ENCODE measurements at regions not wholly inside any gene's neighbourhood (a gene's known extent, or its start where the extent isn't known, plus 50 kb on each side); places are given as distances from the start of the nearest gene placed in this dataset.
"Not testable (repeated sequence)": the region's sequence is repeated elsewhere in the genome, so short reads cannot be mapped to it uniquely, and the experiment has no call there.

- no peak for DNase-seq
Observed at GRCh38 chr5:15383469-15383868, 116.5 kb upstream of the FBXL7 start.

DNA sequence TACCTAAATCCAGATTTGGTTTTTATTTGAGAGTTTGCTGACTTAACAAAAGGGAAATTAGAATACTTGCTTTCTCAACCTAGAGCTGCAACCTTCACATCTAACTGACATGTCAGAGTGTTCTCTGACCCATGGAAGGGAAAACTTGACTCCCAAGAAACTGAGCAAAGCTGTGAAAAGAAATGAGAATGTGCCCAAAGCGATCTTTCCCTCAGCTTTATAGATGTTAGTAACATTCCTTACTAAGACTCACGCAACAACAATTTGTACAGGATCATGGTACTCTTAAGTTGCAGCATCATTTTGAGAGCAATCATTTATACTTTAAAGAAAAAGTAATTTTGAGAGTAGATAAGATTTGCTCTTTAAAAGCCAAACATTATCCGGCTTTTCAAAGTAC lies 117.0 kb upstream of the FBXL7 start:
- DNase-seq = no peak

GRCh38 chr5:15377573-15378340 lies 122.2 kb upstream of the FBXL7 start:
- DNase-seq = no peak

GRCh38 chr5:15376803-15377202 lies 123.2 kb upstream of the FBXL7 start:
- no peak for DNase-seq

- DNase-seq = no peak
Observed at GRCh38 chr5:15376088-15376487, 123.9 kb upstream of the FBXL7 start.

GRCh38 chr5:15375559-15375958 lies 124.4 kb upstream of the FBXL7 start:
- no peak for DNase-seq

- no peak for DNase-seq
Observed at GRCh38 chr5:15374886-15375285, 125.1 kb upstream of the FBXL7 start.

GRCh38 chr5:15373151-15373550 lies 126.8 kb upstream of the FBXL7 start:
- no peak for DNase-seq

GRCh38 chr5:15371184-15371583 lies 128.8 kb upstream of the FBXL7 start:
- no peak for DNase-seq

GRCh38 chr5:15368835-15369234 lies 131.1 kb upstream of the FBXL7 start:
- no peak for DNase-seq

DNA sequence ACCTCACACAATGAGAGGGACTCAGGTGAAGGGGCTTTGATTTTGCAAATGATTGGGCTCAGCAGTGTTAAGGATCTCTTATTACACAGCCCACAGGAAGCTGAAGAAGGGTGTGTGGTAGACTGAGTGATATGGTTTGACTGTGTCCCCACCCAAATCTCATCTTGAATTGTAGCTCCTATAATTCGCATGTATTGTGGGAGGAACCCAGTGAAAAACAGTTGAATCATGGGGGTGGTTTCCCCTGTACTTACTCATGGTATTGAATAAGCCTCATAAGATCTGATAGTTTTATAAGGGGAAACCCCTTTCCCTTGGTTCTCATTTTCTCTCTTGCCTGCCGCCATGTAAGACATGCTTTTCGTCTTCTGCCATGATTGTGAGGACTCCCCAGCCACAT lies 132.5 kb upstream of the FBXL7 start:
- DNase-seq = no peak

DNA sequence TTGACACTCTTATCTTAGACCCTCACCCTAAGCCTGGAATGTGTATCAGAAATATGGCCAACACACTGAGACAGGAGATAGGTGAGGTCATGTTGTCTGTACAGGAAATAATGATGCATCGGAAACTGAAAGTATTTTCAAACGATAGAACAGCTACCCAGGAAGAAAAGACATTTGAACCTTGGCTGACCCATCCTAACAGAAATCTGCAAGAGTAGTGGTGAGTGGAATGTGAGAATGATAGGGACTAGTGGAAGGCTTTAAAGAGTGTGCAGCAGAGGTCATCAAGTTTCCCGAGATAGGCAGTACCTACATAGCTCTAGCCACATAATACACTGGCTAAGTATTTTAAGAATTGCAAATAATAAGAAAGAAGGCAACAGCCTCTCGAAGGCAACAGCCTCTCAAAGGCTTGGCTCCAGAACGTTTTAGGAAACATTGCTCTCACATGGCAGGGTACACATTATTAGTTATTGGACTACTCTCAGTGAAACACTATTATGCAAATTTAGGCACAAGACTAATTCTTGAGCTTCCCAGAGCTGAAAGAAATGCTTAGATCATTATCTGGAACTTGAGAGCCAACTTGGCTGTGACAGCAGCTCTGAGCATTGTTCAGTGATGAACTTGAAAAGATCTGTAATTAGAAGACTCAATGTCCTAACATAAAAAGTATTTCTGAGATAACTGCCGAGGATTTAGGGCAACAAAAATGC lies 133.1 kb upstream of the FBXL7 start:
- no peak for DNase-seq

DNA sequence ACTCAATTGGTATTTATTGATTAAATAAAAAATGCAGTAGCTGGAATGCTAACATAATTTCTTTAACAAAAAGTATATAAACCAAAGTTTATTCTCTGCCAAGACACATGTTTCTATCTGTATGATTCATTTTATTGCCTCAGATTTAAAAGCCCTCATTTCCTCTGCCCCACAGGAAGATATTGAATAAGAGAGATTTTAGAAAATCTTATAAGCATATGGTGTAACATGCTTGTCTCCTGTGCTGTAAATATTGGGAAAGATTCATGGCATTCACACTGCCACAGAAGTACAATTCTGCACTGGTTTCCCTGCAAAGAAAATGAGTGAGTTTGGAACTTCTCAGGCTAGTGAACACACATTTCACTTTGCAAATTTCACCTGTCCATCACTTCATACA lies 134.9 kb upstream of the FBXL7 start:
- DNase-seq = no peak

DNA sequence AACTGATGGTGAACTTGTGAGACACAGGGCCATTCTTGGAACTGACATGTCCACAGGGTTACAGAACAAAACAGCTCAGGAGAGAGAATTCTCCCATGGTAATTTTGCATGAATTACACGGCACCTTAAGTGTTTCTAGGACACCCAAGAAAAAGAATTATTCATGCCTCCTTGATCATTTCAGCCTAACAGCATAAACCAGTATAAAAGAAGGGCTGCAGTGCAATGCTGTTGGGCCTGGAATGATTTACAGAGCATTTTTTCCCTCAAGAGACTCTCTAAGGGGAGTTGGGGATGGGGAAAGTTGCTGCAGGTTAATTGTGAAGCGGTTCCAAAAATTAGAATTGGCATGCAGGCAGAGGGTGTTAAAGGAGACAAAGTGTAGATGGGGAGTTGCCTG lies 136.4 kb upstream of the FBXL7 start:
- no peak for DNase-seq

DNA sequence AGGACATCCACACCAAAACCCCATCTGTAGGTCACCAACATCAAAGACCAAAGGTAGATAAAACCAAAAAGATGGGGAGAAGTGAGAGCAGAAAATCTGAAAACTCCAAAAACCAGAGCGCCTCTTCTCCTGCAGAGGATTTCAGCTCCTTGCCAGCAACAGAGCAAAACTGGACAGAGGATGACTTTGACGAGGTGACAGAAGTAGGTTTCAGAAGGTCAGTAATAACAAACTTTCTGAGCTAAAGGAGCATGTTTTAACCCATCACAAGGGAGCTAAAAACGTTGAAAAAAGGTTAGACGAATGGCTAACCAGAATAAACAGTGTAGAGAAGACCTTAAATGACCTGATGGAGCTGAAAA lies 142.9 kb upstream of the FBXL7 start:
- not testable (repeated sequence) for DNase-seq

- not testable (repeated sequence) for DNase-seq
Observed at GRCh38 chr5:15356308-15357091, 143.5 kb upstream of the FBXL7 start.

GRCh38 chr5:15354021-15354420 lies 146.0 kb upstream of the FBXL7 start:
- no peak for DNase-seq

- DNase-seq = no peak
Observed at GRCh38 chr5:15353086-15353645, 146.8 kb upstream of the FBXL7 start.

DNA sequence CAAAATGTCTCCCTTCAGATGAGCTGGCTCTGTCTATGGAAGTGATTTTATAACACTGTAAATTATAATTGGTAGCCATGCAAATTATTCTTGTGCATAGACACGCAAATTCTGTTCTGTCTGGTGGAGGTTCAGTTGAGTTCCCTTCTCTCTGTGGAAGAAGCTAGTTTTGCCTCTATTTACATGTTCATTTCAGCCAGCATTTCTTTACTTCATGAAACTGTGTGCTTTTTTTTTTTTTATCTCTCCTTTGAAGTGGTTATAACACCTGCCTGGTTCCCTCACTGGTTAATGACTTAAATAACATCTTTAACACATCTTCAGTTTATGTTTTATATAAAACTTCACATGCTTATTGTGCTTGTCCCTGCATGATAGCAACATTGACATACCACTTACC lies 149.4 kb upstream of the FBXL7 start:
- DNase-seq = no peak

GRCh38 chr5:15346738-15347137 lies 153.2 kb upstream of the FBXL7 start:
- no peak for DNase-seq

- DNase-seq = no peak
Observed at GRCh38 chr5:15344954-15345353, 155.0 kb upstream of the FBXL7 start.

GRCh38 chr5:15338546-15338945 lies 161.4 kb upstream of the FBXL7 start:
- DNase-seq = no peak

DNA sequence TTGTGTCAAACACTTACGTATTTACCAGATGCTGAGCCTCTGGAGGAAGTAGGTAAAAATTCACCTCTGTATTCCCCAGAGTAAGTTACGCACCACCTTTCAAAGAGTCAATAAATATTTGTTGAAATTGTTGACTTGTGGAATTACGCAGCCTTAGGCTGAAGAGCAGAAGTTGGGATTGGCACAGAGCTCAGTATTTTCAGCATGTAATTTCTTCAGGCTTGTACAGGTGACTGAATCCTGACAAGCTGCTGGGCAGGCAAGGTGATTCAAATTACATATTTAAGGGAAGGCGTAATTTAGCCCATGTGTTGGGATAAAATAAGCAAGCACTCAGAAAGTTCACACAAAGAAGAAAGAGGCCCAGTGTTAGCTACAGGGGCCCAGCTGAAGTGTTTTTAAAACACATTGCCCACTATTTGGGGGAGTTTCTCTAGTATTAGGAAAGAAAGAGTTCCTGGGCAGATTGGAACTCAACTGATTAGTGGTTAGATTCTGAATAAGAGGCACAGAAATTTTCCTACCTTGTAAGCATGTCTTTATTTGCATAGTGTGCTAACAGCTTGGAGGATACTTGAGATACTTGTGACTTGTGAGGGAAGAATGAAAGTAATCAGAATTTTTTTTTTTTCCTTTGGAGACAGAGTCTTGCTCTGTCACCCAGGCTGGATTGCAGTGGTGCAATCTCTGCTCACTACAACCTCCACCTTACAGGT lies 165.3 kb upstream of the FBXL7 start:
- no peak for DNase-seq

Data from activated T-cell treated with anti-CD3 and anti-CD28 coated beads, Interleukin-2, amount 50 U/mL, for 1 hour (primary cell).